Endothelial cell (in vitro differentiated cells): ENCODE measurements at regions not wholly inside any gene's neighbourhood (a gene's known extent, or its start where the extent isn't known, plus 50 kb on each side); places are given as distances from the start of the nearest gene placed in this dataset.
A peak's percentile ranks its signal among the peaks of the same experiment; 100 is the strongest.

Experiments used
- DNase-seq: peaks from one replicate; pipeline ENCODE4 v3.0.0; 2021; ENCODE audit warnings: low spot score
- H3K27ac Mint-ChIP-seq: one replicate; pipeline ENCODE4 v1.8.0; 2021; ENCODE audit warnings: mixed read lengths, inconsistent platforms; ENCODE audit not compliant: unreplicated experiment
- H3K27me3 Mint-ChIP-seq: one replicate; pipeline ENCODE4 v1.8.0; 2021; ENCODE audit warnings: mild to moderate bottlenecking, moderate library complexity, mixed read lengths, inconsistent platforms; ENCODE audit not compliant: unreplicated experiment
- H3K36me3 Mint-ChIP-seq: one replicate; pipeline ENCODE4 v1.8.0; 2021; ENCODE audit warnings: mild to moderate bottlenecking, low read depth, mixed read lengths, inconsistent platforms; ENCODE audit not compliant: unreplicated experiment
- H3K4me1 Mint-ChIP-seq: one replicate; pipeline ENCODE4 v1.8.0; 2021; ENCODE audit warnings: mild to moderate bottlenecking, mixed read lengths, inconsistent platforms; ENCODE audit not compliant: unreplicated experiment
- H3K4me3 Mint-ChIP-seq: one replicate; pipeline ENCODE4 v1.8.0; 2021; ENCODE audit warnings: mild to moderate bottlenecking, mixed read lengths, inconsistent platforms; ENCODE audit not compliant: unreplicated experiment
- H3K9me3 Mint-ChIP-seq: one replicate; pipeline ENCODE4 v1.8.0; 2021; ENCODE audit warnings: mixed read lengths, inconsistent platforms; ENCODE audit not compliant: unreplicated experiment
- TF ChIP-seq, protein P1 (sequence below): fragments of 200-600 bp; sonication (generic); IDR thresholded peaks from one replicate; pipeline ENCODE4 v1.5.0; 2021; ENCODE audit warnings: antibody characterized with exemption; ENCODE audit not compliant: unreplicated experiment

DNA sequence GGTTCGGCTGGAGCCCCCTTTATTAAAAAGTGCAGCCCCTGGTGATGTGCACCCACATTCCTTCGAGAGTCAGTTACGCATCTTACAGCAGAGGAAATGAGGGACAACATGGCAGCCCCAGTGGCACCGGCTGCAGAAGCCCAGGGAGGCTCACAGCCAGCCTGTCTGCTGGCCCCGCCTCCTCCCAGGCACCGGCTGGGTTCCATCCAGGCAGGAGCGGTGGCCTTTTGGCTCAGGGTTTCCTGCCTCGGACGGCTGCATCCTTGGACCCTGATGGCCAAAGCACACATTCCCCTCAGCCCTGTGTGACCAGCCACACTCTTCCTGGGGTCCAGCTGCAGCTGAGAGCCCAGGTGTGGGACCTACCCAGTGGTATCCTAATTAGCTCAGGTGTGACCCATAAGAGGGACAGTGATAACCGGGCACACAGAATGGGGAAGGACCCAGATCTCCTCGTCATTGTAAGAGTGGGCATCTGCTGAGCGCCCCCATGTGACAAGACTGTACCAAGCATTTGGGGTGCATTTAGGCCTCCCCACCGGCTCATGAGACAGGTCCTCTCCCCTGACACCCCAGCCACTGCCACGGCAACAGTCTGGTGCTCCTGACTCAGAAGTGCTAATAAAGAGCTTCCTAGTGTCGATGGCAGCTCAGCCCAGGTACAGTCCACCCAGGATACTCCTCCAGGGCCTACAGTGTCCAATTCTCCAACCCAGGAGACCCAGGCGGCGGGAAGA, 63.3 kb upstream of the CHST15 start:
- no peaks in the 10 kb centered on the region for H3K9me3 Mint-ChIP-seq
- H3K27me3 Mint-ChIP-seq = peaks cover 6% of the 10 kb centered on the region
- TF ChIP-seq, protein P1, sequence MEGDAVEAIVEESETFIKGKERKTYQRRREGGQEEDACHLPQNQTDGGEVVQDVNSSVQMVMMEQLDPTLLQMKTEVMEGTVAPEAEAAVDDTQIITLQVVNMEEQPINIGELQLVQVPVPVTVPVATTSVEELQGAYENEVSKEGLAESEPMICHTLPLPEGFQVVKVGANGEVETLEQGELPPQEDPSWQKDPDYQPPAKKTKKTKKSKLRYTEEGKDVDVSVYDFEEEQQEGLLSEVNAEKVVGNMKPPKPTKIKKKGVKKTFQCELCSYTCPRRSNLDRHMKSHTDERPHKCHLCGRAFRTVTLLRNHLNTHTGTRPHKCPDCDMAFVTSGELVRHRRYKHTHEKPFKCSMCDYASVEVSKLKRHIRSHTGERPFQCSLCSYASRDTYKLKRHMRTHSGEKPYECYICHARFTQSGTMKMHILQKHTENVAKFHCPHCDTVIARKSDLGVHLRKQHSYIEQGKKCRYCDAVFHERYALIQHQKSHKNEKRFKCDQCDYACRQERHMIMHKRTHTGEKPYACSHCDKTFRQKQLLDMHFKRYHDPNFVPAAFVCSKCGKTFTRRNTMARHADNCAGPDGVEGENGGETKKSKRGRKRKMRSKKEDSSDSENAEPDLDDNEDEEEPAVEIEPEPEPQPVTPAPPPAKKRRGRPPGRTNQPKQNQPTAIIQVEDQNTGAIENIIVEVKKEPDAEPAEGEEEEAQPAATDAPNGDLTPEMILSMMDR = no peak
- H3K4me3 Mint-ChIP-seq = no peak overlapping the region
- DNase-seq = no peak
- H3K27ac Mint-ChIP-seq = no peak overlapping the region
- H3K4me1 Mint-ChIP-seq = peaks cover 8% of the 10 kb centered on the region
- peaks cover 8% of the 10 kb centered on the region for H3K36me3 Mint-ChIP-seq

DNA sequence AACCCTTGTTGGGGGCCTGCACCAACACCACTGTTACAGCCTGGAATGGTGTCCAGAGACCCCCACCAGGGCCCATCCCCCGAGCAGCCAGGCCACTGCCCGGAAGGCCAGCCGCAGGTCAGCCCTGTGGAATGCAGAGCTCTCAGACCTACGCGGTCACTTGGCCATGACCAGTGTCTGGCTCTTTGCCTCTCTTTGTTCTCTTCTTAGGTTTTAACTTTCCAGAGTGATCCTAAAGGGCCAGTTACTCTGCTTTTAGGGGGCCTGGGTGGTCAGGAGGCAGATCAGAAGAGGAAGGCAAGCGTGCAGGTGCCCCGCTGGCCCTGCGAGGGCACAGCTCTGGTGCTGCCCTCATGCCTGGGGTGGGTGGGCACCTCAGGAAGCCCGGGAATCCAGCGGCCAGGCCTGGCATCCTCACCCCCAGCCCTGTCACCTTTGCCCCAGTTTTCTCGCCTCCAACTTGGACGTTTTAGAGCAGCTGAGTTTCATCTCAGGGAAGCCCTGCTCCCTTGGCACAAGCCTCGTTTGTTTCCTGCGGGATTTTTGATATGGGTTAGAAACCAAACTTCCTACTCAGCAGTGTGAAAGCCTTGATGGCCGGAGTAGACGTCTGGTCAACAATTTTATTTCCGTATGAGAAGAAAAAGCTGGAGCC, 62.5 kb upstream of the CHST15 start:
- no peak for DNase-seq
- no peak overlapping the region for H3K27ac Mint-ChIP-seq

DNA sequence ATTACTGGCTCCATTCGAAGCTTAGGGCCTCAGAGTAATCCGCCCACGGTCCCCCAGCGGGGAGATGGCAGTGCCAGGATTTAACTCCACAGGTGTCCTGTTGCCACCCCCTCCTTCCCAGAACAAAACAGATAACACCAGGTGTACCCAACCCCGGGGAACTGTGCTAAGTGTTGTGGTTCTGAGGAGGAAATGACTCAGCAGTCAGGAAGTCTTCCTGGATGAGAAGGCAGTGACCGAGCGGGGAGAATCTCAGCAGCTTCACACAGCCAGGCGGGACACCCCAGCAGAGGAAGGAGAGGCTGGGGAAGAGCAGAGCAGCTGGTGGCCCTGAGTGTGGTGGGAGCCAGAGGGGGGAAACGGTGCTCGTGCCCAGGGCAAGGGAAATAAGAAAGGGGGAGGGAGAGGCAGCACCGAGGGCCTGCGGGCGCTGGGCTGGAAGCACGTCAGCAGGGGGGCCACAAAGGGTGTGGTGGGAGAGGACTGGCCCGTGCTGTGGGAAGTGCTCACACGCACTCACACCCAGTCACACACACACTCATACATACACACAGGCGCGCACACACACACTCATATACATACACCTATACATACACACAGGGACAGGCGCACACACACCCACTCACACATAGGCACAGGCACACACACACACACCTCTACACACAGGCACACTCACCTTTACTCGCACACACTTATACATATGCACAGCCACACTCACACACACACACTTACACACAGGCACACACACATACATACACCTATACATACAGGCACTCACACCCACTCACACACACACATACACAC, 59.8 kb upstream of the CHST15 start:
- Mint-ChIP-seq H3K27ac (no peak overlapping the region), H3K4me3 (no peak overlapping the region), H3K9me3 (no peaks in the 10 kb centered on the region), H3K36me3 (peaks cover 8% of the 10 kb centered on the region), H3K27me3 (peaks cover 10% of the 10 kb centered on the region), H3K4me1 (peaks cover 16% of the 10 kb centered on the region)
- TF ChIP-seq, protein P1 = no peak
- peak; percentile 42 for DNase-seq

More for the DNA sequence above, 62.5 kb upstream of the CHST15 start:
- H3K4me1 Mint-ChIP-seq = peaks cover 12% of the 10 kb centered on the region
- peak overlapping the region; percentile 12 for H3K4me3 Mint-ChIP-seq
- TF ChIP-seq, protein P1 = no peak
- H3K27me3 Mint-ChIP-seq = peaks cover 9% of the 10 kb centered on the region
- H3K36me3 Mint-ChIP-seq = peaks cover 8% of the 10 kb centered on the region
- H3K9me3 Mint-ChIP-seq = no peaks in the 10 kb centered on the region

DNA sequence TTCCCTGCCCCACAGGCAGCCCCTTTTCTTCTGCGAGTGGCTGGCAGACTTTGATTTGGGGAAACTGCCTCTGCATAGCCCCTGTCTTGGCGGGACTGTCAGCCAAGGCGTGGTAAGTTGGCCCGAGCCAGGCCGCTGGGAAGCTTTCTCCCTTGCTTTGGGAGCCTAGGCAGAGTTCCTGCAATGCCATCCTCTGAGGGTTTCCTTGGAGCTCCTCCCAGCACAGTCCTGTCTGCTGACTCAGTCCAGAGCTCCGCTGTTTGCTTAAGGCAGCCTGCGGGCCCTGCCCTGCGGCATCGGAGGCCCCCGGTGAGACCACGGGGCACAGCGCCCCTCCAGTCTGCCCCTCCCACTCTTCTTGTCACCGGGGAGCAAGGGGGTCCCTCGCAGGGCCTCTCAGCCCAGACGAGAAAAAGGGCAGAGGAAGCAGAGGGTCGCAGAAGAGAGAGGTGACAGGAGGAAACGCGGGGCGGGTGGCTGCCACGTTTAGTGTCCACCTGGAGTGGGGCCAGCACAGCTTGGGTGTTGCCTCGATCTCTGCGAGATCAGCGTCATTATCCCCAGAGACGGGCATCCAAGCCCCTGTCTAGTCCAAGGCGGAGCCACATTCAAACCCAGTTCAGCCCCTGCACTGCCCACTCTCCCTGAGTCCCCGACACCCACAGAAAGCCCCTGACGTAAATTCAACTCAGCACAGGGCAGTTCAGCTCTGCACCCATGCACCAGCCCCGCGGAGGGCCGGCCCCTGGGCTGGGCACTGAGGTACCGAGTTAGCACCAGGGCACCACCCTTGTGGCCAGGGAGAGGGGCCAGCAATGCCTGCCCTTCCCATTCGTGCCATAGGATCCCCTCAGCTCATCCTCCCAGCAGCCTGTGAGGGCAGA, 59.0 kb upstream of the CHST15 start:
- H3K27me3 Mint-ChIP-seq = peaks cover 10% of the 10 kb centered on the region
- H3K27ac Mint-ChIP-seq = peak overlapping the region; percentile 39
- H3K4me3 Mint-ChIP-seq = no peak overlapping the region
- peaks cover 24% of the 10 kb centered on the region for H3K4me1 Mint-ChIP-seq
- H3K36me3 Mint-ChIP-seq = peaks cover 2% of the 10 kb centered on the region
- no peak for DNase-seq
- no peaks in the 10 kb centered on the region for H3K9me3 Mint-ChIP-seq
- TF ChIP-seq, protein P1 = no peak
